Dermis blood vessel endothelial cell (primary cell): ENCODE measurements at regions not wholly inside any gene's neighbourhood (a gene's known extent, or its start where the extent isn't known, plus 50 kb on each side); places are given as distances from the start of the nearest gene placed in this dataset.

ENCODE experiments used
- DNase-seq: peaks from one replicate; pipeline ENCODE4 v3.0.0; 2010

DNA sequence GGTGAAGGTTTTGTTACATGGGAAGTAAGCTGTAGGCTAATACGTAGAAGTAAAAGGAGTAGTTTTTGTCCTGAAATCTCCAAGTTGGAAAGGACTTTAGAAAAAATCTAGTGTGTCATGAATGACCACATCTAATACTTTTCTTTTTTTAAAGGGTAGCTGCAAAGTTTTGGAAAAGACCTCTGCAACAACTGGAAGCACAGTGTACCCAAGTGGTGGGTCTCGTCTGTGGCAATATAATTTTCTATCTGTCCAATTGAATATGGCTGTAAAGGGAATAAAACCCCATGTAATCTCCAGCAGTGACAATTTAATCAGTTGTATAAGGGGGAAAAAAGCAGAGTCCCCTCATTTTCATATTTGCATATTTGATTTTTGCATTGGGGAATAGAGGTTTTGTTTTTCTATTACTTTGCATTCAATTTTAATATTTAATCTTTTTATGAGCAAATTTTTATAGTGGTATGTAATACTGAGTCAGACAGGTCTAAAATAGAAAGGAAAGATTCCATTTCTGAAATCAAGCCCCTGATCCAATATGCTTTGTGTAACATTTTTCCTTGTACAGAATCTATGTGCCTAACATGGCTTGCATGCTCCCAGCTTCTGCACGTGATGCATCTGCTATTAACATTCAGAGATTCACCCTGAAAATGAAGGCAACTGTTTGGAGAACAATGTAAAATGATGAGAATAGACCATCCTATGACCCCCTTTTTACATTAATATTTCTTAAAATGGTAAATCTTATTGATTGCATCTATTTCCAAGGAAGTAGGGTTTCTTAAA is 531.4 kb downstream of the ZIC1 start:
- no peak for DNase-seq

DNA sequence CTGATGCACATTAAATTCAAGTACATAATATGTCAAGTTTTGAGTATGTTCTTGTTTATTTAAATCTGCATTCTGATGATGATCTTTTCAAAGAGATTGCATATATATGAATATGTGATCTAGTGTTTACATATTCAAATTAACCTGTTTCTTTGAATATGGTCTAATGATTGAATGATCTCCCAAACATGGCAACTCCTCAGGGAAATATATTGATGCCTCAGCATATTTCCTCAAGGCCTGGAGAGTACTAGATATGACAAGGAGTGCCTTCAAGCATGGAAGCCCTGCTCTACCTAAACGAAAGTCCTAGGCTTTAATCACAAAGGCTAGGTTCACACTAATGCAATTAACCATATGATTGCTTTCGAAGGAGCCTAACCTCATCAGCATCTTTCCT is 532.8 kb downstream of the ZIC1 start:
- no peak for DNase-seq

DNA sequence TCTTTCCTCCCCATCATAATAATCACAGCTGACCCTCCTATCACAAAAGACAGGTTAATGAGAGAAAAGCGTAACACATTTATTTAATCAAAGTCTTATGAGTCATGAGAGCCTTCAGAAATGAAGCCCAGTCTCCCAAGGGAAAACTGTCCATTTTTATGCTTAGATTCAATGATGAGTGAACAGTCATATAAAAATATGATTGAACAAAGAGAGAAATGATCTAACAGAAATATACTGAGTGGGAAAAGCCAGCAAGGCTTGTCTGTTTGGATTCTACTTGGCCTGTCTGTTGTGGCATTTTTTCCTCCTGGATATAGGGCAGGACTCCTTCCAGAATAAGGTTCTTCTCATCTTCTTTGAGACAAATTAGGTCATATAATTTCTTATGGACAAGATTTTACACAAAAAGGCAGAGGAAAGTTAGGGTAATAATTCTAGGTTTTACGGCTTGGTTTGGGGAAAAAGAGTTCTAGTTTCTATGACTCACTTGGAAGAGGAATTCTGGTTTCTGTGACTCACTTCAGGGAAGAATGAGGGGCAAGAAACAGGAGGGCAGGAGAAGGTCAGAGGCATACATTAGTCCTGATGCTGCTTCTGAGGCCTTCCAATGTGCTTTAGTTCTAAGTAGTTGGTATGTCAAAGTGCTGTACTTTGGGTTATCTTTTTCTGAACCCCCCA is 534.2 kb downstream of the ZIC1 start:
- DNase-seq = peak; percentile 78

DNA sequence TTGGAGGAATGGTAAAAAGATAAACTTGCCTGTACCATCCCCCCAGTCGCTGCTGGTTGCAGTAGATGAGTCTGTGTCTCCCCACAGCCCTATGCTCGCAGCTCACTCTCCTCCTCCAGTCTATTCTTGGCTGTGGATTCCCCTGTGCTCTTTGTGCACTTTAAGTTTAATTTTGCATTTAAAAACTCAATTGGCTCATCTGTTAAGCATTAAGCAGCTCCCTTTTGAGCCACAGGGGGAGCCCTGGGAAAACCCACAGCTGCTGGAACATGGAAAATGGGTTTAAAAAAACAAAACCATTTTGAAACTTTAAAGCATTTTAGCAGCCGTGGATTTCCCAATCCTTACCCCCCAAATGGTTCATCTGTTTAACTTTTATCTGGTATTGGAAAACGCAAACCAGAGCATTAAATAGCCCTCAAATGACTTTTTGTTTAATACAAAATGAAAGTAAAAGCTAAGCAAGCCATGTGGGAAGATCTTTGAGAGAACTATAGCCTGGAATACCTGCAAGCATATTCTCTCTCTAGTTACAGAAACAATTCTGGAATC is 536.9 kb downstream of the ZIC1 start:
- DNase-seq = peak; percentile 66

GRCh38 chr3:147956615-147957014 is 547.5 kb downstream of the ZIC1 start:
- DNase-seq = no peak

GRCh38 chr3:147958754-147959153 is 549.6 kb downstream of the ZIC1 start:
- DNase-seq = no peak

DNA sequence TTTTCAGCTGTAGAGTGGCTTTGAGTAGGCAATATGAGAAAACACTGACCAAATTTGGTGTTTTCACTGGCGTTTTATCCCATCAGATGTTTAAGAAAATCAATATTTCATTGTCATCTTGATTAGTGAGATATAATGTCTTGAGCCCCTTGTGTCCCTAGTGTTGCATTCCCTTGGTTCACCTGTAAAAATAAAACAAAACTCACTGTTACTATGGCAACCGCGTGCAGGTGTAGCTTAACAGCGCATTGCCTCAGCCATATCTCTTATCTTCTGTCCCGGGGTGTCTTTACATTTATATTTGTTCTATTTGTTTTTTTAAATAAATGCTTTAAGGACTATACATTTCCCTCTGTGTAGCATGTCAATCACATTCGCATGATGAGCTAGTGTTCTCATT is 551.6 kb downstream of the ZIC1 start:
- no peak for DNase-seq

DNA sequence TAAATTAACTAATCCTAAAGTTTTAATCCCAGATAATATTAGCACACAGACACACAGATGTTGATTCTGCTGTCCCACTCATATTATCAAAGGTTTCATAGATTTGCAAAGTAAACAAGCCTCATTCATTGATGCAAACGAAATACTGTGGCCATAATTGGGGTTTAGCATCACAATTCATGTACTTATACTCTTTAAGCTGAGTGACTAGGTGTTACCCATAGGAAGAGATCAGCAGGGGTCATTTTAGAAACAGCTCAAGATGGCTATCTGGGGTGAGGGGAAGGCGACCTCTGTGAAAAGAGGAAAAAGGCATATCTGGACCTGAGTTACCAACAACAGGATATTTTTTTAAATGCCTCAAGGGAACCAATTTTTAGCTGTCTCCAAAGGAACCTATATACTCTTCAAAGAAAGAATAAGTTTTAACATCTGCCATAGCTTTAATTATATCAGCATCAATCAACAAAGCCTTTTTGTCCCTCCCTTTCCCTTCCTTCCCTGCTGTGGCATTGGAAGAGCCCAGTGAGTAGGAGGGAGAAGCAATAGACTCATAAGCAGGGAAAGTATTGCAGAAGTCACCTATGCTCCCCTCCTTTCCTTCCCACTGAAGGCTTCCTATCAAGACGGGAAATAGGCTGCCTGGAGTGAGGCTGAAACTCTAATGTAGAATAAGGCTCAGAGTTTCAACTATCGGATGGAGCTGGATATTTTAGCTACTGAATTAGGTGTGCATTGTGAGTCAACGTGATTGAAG is 553.4 kb downstream of the ZIC1 start:
- no peak for DNase-seq

DNA sequence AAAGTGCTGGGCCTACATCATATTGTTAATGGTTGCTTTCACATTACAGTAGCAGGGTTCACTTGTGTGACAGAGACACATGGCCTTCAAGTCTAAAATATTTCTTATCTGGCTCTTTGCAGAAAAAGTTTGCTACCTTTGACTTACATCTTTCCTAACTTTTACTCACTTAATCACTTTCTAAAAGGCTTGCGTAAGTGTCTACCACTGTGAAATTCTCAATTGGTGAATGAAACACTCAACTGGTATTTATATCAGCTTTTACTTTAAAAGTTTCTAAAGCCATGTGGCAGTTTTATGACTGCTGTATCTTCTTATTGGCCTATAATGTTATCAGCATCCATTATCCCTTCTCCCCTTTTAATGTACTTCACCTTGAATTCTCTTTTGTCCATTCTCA is 554.5 kb downstream of the ZIC1 start:
- no peak for DNase-seq

- no peak for DNase-seq
Measured at GRCh38 chr3:147975165-147975564, 566.0 kb downstream of the ZIC1 start.

DNA sequence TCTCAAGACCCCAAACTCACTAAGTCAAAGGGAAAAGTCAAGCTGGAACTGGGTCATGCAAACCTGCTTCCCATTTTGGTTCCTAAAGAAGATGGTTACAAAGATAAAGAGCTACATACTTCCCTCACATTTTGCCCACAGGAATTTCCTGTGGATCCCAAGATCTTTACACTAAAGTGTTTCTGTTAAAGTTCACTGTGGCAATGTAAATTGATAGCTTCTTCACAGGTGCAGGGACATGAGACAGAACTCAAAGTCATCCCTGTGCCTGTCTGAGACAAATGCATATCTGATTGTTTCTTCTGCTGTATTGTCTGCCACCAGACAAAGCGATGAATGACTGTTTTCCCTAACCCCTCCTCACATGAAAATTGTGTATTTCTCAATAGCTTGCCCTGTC is 567.8 kb downstream of the ZIC1 start:
- DNase-seq = no peak

- DNase-seq = no peak
Measured at GRCh38 chr3:147987549-147987948, 578.4 kb downstream of the ZIC1 start.

GRCh38 chr3:147989344-147989743 is 580.2 kb downstream of the ZIC1 start:
- DNase-seq = no peak

DNA sequence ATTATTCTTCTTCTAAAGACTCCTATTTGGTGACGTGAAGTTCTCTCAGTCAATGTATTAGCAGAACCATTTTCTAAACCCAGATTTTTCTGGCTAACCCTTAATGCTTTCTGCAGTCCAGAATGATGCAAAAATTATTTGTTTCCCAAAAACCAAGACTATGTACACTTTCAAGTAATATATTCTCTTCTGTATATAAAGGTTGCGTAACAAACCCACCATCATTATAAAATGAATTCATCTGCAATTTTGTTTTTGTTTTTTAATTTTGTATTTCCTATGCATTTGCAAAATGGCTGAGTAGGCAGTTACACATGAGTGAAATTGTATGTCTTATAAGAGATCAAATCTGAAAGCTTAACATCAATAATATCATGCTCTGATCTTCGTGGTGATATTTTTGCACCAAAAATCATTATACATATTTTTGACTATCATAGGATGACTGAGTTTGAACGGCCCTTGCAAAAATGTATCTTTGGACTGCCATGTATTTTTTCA is 593.6 kb downstream of the ZIC1 start:
- DNase-seq = no peak

GRCh38 chr3:148004331-148004730 is 595.2 kb downstream of the ZIC1 start:
- DNase-seq = no peak

DNA sequence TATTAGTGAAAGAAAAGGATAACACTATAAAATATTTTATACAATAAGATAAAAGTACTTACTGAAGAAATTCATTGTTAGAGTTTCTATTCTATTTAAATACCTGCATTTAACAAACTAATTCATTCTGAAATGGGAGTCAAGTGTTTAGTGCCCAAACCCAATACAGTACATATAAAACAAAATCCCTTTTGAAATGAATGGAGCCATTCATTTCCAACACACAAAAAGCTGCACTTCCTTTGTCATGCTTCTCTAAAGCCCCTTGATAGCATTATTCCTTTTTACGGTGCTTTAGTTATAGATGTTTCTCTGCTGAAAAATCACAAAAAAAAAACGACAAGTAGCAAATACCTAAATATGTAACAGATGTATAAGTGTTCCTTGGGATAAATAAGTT is 596.3 kb downstream of the ZIC1 start:
- DNase-seq = no peak

DNA sequence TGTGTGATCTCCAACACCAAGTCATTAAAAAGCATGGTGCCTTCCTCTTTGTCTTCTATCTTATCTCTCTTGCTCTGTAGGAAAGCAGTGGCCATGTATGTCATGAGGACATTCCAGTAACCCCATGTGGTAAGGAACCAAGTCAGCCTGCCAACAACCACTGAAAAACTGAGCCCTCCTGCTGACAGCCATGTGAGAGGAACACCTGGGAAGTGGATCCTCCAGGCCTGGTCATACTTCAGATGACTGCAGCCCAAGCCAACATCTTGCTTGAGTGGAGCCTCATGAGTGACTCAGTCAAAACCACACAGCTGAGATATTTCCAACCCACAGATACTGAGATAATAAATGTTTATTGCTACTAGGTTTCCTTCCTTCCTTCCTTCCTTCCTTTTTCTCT is 597.3 kb downstream of the ZIC1 start:
- no peak for DNase-seq

DNA sequence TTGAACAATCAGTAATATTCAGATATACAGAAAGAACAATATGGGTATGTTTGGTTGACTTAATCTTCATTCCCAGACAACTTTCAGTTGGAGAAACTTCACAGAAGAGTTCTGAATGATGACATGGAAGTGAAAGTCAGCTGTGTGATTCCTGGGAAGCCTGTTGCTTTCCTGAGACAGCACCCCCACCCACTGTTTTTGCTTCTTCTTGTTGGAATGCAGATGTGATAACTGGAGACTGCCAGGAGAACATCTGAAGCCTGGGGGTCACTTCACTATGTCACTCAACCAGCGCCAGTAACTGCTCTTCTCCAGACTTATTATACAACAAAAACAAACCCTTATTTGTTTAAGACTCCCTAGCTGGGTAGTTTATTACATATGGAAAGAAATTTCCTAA is 599.4 kb downstream of the ZIC1 start:
- DNase-seq = no peak

- no peak for DNase-seq
Measured at GRCh38 chr3:148020861-148021260, 611.7 kb downstream of the ZIC1 start.

- peak; percentile 55 for DNase-seq
Measured at GRCh38 chr3:148021381-148021780, 612.2 kb downstream of the ZIC1 start.

DNA sequence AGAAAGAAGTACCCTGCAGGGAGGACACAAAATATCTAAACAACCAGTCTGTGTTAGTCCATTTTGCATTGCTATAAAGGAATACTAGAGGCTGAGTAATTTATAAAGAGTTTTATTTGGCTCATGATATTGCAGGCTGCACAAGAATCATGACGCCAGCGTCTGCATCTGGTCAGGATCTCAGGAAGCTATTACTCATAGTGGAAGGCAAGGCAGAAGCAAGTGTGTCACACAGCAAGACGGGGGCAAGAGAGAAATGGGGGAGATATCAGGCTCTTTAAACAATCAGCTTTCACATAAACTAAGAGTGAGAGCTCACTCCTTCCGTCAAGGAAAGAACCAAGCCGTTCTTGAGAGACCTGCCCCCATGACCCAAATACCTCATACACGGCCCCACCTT is 614.8 kb downstream of the ZIC1 start:
- peak; percentile 93 for DNase-seq

DNA sequence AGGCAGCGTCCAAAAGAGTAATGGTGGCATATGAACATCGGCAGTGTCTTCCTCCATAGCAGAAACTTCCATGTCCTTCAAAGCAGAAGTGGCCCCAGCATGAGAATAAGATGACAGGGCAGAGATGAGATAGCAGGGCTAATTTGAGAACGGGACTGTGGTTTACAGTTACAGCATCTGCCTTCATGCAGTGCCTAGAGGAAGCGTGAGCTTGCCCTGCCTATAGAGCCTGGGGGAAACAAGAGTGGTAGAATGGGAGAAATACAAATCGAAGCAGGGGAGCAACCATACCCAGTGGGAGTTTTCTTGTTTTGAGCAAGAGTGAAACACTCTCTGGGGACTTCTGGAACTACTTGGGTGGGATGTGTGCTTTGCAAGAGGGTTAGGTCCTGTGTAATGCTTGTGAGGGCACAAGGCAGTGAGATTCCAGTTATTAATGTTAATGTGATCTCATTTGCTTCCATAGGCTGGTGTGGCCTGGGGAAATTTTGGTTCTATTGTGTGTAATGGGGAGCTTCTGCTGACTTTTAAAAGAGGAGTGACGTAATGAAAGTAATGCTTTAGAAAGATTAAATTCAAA is 616.9 kb downstream of the ZIC1 start:
- DNase-seq = no peak

- DNase-seq = no peak
Measured at GRCh38 chr3:148030975-148031374, 621.8 kb downstream of the ZIC1 start.
